Cardiac muscle cell (in vitro differentiated cells and primary cell): ENCODE measurements at regions not wholly inside any gene's neighbourhood (a gene's known extent, or its start where the extent isn't known, plus 50 kb on each side); places are given as distances from the start of the nearest gene placed in this dataset.

ENCODE experiments used
- DNase-seq, 2 donors: peaks; one replicate each; pipeline versions ENCODE4 v3.0.0 to v3.0.0-alpha.2; 2010 to 2017; ENCODE audit warnings: low read depth in 1 of 2, low spot score in 1 of 2
- H3K27ac ChIP-seq: fragments of 200-600 bp; sonication (generic); 2 replicates; pipeline ENCODE4 v1.5.1; 2016
- H3K27me3 ChIP-seq: fragments of 200-600 bp; sonication (generic); 2 replicates; pipeline ENCODE4 v1.6.0; 2016; ENCODE audit warnings: control low read depth
- H3K36me3 ChIP-seq: fragments of 200-600 bp; sonication (generic); 2 replicates; pipeline ENCODE4 v1.5.1; 2016; ENCODE audit warnings: control low read depth
- H3K4me1 ChIP-seq: fragments of 200-600 bp; sonication (generic); 2 replicates; pipeline ENCODE4 v1.8.1; 2017; ENCODE audit warnings: low read depth, mild to moderate bottlenecking, mixed run types
- H3K4me3 ChIP-seq: fragments of 200-600 bp; sonication (generic); 2 replicates; pipeline ENCODE4 v1.5.1; 2016; ENCODE audit warnings: mild to moderate bottlenecking
- H3K9me3 ChIP-seq: fragments of 200-600 bp; sonication (generic); 2 replicates; pipeline ENCODE4 v1.5.1; 2017; ENCODE audit warnings: low read depth, mild to moderate bottlenecking, control low read depth
- TF ChIP-seq, protein P1 (sequence below): IDR thresholded peaks from 2 replicates; pipeline ENCODE4 v1.5.1; 2012; ENCODE audit warnings: low read depth, mild to moderate bottlenecking, low read length

DNA sequence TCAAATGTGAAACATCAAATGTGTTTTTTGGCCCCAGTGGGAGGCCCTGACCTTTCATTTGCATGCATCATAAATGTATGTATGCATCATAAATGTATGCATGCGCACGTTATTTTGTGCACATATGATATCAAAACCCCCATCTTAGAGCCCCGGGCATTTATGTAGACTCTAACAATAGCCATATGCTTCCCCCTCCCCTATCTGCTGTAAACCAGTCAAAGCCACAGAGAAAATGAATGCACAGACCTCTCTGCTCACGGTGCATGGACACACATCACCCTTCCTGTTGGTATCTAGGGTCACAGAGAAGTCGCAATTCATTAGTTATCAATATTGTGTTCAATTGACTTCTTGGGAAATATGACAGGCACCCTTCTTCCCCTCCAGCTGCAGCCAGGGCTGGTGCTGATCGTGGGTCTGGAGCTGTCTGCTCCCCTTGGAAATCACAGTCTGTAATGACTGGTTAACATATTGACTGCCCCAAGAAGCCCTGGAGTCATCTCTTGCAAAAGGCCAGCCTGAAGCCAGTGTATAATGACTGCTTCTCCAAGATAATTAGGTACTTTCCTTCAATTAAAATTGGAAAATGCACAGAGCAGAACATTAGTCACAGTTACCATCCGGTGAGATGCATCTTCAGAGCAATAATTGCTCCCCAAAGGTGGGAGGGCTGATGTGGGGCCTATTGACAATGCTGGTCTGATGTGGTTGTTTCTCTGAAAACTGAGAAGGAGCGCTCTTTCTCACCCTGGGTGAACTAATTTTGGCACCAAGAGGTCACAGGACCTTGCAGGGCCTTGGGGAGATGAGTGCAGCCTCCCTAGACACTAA lies 532.2 kb downstream of the CDH26 start:
- no peak for DNase-seq
- Histone ChIP-seq H3K27me3 (no peaks in the 10 kb centered on the region), H3K36me3 (no peaks in the 10 kb centered on the region), H3K4me3 (no peak overlapping the region), H3K9me3 (no peaks in the 10 kb centered on the region), H3K4me1 (peaks cover 12% of the 10 kb centered on the region), H3K27ac (no peak overlapping the region)
- TF ChIP-seq, protein P1, sequence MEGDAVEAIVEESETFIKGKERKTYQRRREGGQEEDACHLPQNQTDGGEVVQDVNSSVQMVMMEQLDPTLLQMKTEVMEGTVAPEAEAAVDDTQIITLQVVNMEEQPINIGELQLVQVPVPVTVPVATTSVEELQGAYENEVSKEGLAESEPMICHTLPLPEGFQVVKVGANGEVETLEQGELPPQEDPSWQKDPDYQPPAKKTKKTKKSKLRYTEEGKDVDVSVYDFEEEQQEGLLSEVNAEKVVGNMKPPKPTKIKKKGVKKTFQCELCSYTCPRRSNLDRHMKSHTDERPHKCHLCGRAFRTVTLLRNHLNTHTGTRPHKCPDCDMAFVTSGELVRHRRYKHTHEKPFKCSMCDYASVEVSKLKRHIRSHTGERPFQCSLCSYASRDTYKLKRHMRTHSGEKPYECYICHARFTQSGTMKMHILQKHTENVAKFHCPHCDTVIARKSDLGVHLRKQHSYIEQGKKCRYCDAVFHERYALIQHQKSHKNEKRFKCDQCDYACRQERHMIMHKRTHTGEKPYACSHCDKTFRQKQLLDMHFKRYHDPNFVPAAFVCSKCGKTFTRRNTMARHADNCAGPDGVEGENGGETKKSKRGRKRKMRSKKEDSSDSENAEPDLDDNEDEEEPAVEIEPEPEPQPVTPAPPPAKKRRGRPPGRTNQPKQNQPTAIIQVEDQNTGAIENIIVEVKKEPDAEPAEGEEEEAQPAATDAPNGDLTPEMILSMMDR: no peak

GRCh38 chr20:60491051-60491581 lies 532.9 kb downstream of the CDH26 start:
- Histone ChIP-seq H3K27me3 (no peaks in the 10 kb centered on the region), H3K27ac (no peak overlapping the region), H3K4me1 (peaks cover 18% of the 10 kb centered on the region), H3K4me3 (no peak overlapping the region), H3K36me3 (no peaks in the 10 kb centered on the region), H3K9me3 (no peaks in the 10 kb centered on the region)
- DNase-seq: no peak
- TF ChIP-seq, protein P1: no peak

DNA sequence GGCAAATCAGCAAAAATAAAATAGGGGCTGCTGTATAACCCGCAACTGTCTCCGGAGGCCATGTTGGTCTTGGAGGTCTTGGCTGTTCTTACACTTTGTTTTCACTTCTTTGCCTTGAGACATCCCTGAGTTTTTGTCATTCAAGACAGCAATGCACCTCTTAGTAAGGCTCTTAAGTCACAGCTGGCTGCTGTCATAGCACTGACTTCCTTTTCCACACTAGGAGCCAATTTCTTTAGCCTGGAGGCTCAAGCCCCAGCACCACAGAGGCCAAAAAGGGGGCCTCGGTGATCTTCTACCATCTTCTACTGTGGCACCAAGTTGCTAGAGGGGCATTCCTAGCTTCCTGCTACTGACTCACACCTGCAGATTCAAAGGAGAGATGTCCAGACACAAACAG lies 536.3 kb downstream of the CDH26 start:
- no peaks in the 10 kb centered on the region for H3K9me3 ChIP-seq
- H3K36me3 ChIP-seq: no peaks in the 10 kb centered on the region
- no peak overlapping the region for H3K4me3 ChIP-seq
- H3K27ac ChIP-seq: no peak overlapping the region
- DNase-seq: no peak
- peaks cover 14% of the 10 kb centered on the region for H3K4me1 ChIP-seq
- TF ChIP-seq, protein P1: no peak
- no peaks in the 10 kb centered on the region for H3K27me3 ChIP-seq

DNA sequence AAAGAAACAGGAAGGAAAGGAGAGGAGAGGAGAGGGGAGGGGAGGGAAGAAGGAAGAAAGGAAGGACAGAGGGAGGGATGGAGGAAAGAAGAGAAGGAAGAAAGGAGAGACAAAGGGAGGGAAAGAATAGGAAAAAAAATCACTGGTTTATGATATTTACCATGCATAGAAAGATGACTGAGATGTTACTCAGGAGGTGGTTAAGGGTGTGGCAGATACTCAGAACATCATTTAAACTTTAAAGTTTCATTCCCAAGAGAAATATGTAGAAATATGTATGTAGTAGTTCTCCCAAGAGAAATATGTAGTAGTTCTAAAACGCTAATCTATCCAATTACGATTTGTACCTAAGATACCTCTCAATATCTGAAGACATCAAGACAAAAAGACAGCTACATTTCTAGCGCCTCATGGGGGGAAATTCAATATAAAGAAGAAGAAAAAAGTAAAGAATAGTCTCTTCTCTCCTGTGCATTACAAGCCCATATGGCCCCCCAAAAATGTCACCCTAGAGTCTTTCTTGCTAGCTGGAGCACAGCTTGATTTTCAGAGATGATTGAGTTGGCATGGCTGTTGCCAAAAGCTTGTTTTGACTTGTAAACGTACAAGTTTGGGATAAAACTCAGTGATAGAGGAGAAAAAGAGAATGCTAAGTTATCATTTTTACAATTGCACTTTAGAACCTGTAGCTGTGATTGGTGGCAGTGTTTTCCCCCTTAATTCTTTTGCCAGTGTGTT lies 539.2 kb downstream of the CDH26 start:
- Histone ChIP-seq H3K27me3 (no peaks in the 10 kb centered on the region), H3K4me3 (no peak overlapping the region)

GRCh38 chr20:60500038-60500701 lies 541.9 kb downstream of the CDH26 start:
- Histone ChIP-seq H3K4me1 (peaks cover 8% of the 10 kb centered on the region), H3K27ac (no peak overlapping the region), H3K36me3 (no peaks in the 10 kb centered on the region), H3K4me3 (no peak overlapping the region), H3K27me3 (no peaks in the 10 kb centered on the region), H3K9me3 (no peaks in the 10 kb centered on the region)
- TF ChIP-seq, protein P1: no peak
- no peak for DNase-seq

More for the DNA sequence above, 539.2 kb downstream of the CDH26 start:
- H3K36me3 ChIP-seq: no peaks in the 10 kb centered on the region
- no peaks in the 10 kb centered on the region for H3K9me3 ChIP-seq
- TF ChIP-seq, protein P1: no peak
- peaks cover 8% of the 10 kb centered on the region for H3K4me1 ChIP-seq
- H3K27ac ChIP-seq: no peak overlapping the region
- no peak for DNase-seq
